Lower lobe of right lung (tissue), 2 donors: ENCODE measurements at regions not wholly inside any gene's neighbourhood (a gene's known extent, or its start where the extent isn't known, plus 50 kb on each side); places are given as distances from the start of the nearest gene placed in this dataset.

Source experiments
- ATAC-seq, 2 donors: fragments of 200-7000 bp; cut with Tn5 transposase; one replicate each; pipeline ENCODE4 v1.9.1; 2020 to 2022; ENCODE audit warnings: mild to moderate bottlenecking in 2 of 2, moderate library complexity in 2 of 2
- DNase-seq: peaks from one replicate; pipeline ENCODE4 v3.0.0-alpha.2; 2020
- H3K27ac ChIP-seq: fragments of 200-600 bp; one replicate; pipeline ENCODE4 v1.8.0; 2022
- H3K27me3 ChIP-seq: fragments of 200-600 bp; one replicate; pipeline ENCODE4 v1.8.0; 2022; ENCODE audit warnings: low read depth
- H3K36me3 ChIP-seq: fragments of 200-600 bp; one replicate; pipeline ENCODE4 v1.8.0; 2022; ENCODE audit warnings: mild to moderate bottlenecking
- H3K4me1 ChIP-seq: fragments of 200-600 bp; one replicate; pipeline ENCODE4 v1.8.0; 2022
- H3K4me3 ChIP-seq: fragments of 200-600 bp; one replicate; pipeline ENCODE4 v1.8.0; 2022; ENCODE audit warnings: mild to moderate bottlenecking
- H3K9me3 ChIP-seq: fragments of 200-600 bp; one replicate; pipeline ENCODE4 v1.8.0; 2022
- CTCF ChIP-seq: fragments of 200-600 bp; IDR thresholded peaks from one replicate; pipeline ENCODE4 v1.8.0; 2022; ENCODE audit warnings: antibody characterized with exemption, mild to moderate bottlenecking
- intact Hi-C: fragments of 100-400 bp; cut with DNase I; formaldehyde crosslinking; loops from one replicate; pipeline ENCODE4 v1.11.0; 2022
- donor health status: DM: no; HTN: yes; CAD: no; lungs with severe emphysema.

DNA sequence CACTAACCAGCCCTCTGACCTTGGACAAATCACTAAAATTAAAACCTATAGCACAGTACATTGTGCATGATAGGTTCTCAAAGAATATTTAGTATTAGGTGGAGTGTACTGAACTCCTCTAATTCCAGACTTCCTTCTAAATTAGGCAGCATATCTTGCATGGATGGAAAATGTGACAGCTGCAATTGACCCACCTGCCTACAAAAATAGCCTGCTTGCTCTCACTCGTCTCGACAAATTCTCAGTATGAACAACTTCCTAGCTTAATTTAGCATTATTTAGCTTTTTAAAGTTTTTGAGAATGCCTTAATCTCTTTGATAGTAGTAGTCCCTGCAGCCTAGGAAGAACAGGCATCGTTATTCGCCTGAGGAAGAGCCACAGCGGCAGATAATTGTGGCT, 482.0 kb downstream of the PIK3C3 start:
- TF ChIP-seq CTCF = no peak
- Histone ChIP-seq H3K27ac (no peak overlapping the region), H3K9me3 (no peaks in the 10 kb centered on the region), H3K4me3 (no peak overlapping the region), H3K4me1 (no peaks in the 10 kb centered on the region), H3K36me3 (no peaks in the 10 kb centered on the region), H3K27me3 (no peaks in the 10 kb centered on the region)
- DNase-seq (no peak), ATAC-seq (no peak)
- intact Hi-C loops = no loop called here

DNA sequence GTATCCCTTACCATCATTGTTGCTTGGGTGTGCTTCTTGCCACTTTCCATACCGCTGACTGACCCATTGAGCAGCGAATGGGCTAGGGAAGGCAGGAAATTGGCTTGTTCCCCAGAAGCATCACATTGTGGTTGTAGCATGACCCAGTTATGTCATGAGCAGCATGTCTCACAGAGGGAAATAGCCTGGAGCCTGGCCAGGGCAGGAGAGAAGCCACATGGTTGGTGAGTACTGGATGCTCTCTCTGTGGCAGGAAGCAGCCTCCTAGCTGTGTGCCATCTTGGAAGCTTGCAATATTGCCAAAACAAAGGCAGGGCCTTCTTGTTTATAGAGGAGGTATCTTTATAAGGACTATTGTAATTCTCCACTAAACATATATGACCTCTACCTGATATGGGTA, 482.6 kb downstream of the PIK3C3 start:
- DNase-seq = no peak
- H3K4me3 ChIP-seq = no peak overlapping the region
- H3K27ac ChIP-seq = no peak overlapping the region
- H3K4me1 ChIP-seq = no peaks in the 10 kb centered on the region
- ATAC-seq = peak in 1 of 2 donors; percentile 37
- no peaks in the 10 kb centered on the region for H3K27me3 ChIP-seq
- H3K36me3 ChIP-seq = no peaks in the 10 kb centered on the region
- intact Hi-C loops = no loop called here
- no peak for TF ChIP-seq CTCF
- no peaks in the 10 kb centered on the region for H3K9me3 ChIP-seq

DNA sequence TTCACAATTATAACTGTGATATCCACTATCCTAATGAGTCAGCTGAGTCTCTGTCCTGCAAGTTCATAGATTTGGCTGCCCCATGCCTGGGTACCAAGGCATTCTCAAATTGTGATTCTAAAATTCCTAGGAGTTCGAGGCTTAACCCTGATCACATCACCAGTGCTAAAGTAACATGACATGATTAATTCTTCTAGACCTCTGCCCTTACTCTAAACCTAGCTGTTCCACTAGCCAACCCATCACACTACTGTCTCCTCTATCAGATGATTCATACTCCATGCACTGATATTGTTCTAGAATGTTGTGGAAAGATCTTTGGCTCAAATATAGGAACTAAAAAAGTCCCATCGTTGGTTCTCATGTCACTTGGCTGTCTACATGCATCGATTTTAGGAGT, 487.6 kb downstream of the PIK3C3 start:
- ATAC-seq = no peak
- intact Hi-C loops = no loop called here

DNA sequence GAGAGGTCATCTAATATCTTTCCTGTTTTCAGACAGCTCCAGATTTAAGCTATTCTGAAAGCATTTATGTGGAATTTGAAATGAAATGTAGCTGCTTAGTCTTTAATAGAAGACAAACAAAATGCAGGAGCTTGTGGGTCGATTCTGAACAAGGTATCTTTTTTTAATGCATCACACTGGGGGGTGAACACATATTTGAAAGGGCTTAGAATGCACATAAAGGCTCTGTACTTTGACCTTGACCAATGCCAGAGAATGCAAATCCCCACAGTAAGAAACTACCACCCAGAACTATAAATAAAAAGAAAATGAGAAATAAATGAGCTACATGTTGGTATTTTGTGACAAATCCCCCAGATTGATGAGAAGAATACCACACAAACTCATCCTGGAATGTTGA, 489.3 kb downstream of the PIK3C3 start:
- Histone ChIP-seq H3K4me3 (no peak overlapping the region), H3K27ac (no peak overlapping the region), H3K27me3 (no peaks in the 10 kb centered on the region), H3K36me3 (no peaks in the 10 kb centered on the region), H3K4me1 (no peaks in the 10 kb centered on the region), H3K9me3 (peaks cover 14% of the 10 kb centered on the region)
- DNase-seq (no peak), ATAC-seq (no peak)
- intact Hi-C loops = no loop called here
- no peak for TF ChIP-seq CTCF

More for the DNA sequence above, 487.6 kb downstream of the PIK3C3 start:
- no peak for TF ChIP-seq CTCF
- H3K36me3 ChIP-seq = no peaks in the 10 kb centered on the region
- H3K27me3 ChIP-seq = no peaks in the 10 kb centered on the region
- no peak overlapping the region for H3K27ac ChIP-seq
- H3K4me1 ChIP-seq = no peaks in the 10 kb centered on the region
- H3K9me3 ChIP-seq = peaks cover 7% of the 10 kb centered on the region
- no peak for DNase-seq
- no peak overlapping the region for H3K4me3 ChIP-seq

GRCh38 chr18:42445359-42445758, 490.3 kb downstream of the PIK3C3 start:
- H3K27ac ChIP-seq = no peak overlapping the region
- no peak overlapping the region for H3K4me3 ChIP-seq
- H3K9me3 ChIP-seq = peaks cover 14% of the 10 kb centered on the region
- H3K36me3 ChIP-seq = no peaks in the 10 kb centered on the region
- intact Hi-C loops = no loop called here
- no peak for DNase-seq
- no peaks in the 10 kb centered on the region for H3K4me1 ChIP-seq
- no peak for ATAC-seq
- TF ChIP-seq CTCF = no peak
- no peaks in the 10 kb centered on the region for H3K27me3 ChIP-seq

GRCh38 chr18:42446195-42446594, 491.2 kb downstream of the PIK3C3 start:
- DNase-seq (no peak), ATAC-seq (peak in 1 of 2 donors; percentile 28)
- Histone ChIP-seq H3K9me3 (peaks cover 14% of the 10 kb centered on the region), H3K36me3 (no peaks in the 10 kb centered on the region), H3K4me1 (no peaks in the 10 kb centered on the region), H3K27ac (no peak overlapping the region), H3K4me3 (no peak overlapping the region), H3K27me3 (no peaks in the 10 kb centered on the region)
- TF ChIP-seq CTCF = no peak
- intact Hi-C loops = no loop called here
